Thyroid gland (tissue), 4 donors: ENCODE measurements at regions not wholly inside any gene's neighbourhood (a gene's known extent, or its start where the extent isn't known, plus 50 kb on each side); places are given as distances from the start of the nearest gene placed in this dataset.

ENCODE experiments used
- POLR2A ChIP-seq, 2 donors: fragments of 450-650 bp; IDR thresholded peaks; one replicate each; pipeline ENCODE4 v1.6.1; 2017; ENCODE audit warnings: antibody characterized with exemption in 2 of 2, mild to moderate bottlenecking in 2 of 2, moderate library complexity in 1 of 2
- TF ChIP-seq, protein P1 (sequence below), 6 experiments: fragments of 200-600 bp in 3 of 6; fragments of 450-650 bp in 3 of 6; sonication (generic) in 3 of 6; IDR thresholded peaks; one replicate each; pipeline ENCODE4 v1.5.1; 2016 to 2019; ENCODE audit warnings: antibody characterized with exemption in 6 of 6, mild to moderate bottlenecking in 2 of 6, inconsistent platforms in 1 of 6, moderate library complexity in 1 of 6

DNA sequence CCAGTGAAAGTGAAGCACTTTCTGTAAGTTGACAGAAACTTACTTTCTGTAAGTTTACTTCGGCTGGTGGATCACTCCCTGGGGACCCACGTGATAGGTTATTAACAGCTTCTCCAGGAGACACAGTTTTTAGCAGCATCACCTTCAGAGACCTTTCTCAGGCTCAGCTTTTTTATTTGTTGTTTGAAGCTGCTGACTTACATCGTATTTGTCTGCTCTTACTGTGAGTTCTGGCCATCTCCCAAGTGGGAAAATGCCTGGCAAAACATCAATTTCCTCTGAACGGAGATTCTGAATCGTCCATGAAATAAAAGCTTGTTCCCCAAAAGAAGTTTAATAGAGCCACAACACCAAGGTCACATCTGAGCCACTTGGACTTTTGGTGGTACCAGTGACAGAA is 178.7 kb upstream of the PODXL start:
- TF ChIP-seq POLR2A (IDR thresholded peaks at IDR 0.05): no peak
- TF ChIP-seq, protein P1, sequence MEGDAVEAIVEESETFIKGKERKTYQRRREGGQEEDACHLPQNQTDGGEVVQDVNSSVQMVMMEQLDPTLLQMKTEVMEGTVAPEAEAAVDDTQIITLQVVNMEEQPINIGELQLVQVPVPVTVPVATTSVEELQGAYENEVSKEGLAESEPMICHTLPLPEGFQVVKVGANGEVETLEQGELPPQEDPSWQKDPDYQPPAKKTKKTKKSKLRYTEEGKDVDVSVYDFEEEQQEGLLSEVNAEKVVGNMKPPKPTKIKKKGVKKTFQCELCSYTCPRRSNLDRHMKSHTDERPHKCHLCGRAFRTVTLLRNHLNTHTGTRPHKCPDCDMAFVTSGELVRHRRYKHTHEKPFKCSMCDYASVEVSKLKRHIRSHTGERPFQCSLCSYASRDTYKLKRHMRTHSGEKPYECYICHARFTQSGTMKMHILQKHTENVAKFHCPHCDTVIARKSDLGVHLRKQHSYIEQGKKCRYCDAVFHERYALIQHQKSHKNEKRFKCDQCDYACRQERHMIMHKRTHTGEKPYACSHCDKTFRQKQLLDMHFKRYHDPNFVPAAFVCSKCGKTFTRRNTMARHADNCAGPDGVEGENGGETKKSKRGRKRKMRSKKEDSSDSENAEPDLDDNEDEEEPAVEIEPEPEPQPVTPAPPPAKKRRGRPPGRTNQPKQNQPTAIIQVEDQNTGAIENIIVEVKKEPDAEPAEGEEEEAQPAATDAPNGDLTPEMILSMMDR (IDR thresholded peaks at IDR 0.05): no peak
